GM10248 (cell line): ENCODE measurements at regions not wholly inside any gene's neighbourhood (a gene's known extent, or its start where the extent isn't known, plus 50 kb on each side); places are given as distances from the start of the nearest gene placed in this dataset.

Source experiments
- CTCF ChIA-PET: fragments of 300-600 bp; sonication (Branson Sonifier 250); formaldehyde crosslinking; extraction: SDS; loops from one replicate; lab custom pipeline; 2021; ENCODE audit warnings: antibody characterized with exemption; lab: Yijun Ruan, JAX
- POLR2A ChIA-PET: fragments of 350-650 bp; sonication (Branson Sonifier 250); formaldehyde crosslinking; extraction: SDS; loops from one replicate; lab custom pipeline; 2020; ENCODE audit warnings: antibody characterized with exemption; lab: Yijun Ruan, JAX
- DNase-seq: peaks from one replicate; pipeline ENCODE4 v3.0.0; 2012; ENCODE audit errors: extremely low spot score
- TF ChIP-seq, protein P1 (sequence below): IDR thresholded peaks from 2 replicates; pipeline ENCODE4 v1.5.1; 2012; ENCODE audit warnings: mild to moderate bottlenecking, low read depth; ENCODE audit errors: extremely low read depth, missing control alignments, control extremely low read depth

- POLR2A ChIA-PET: no interaction called here
- CTCF ChIA-PET: interaction anchor here (1.7 kb wide), 1 partner anchor 11 kb away, joined by 4 read pairs; no protein-coding TSS in a partner anchor
- TF ChIP-seq, protein P1, sequence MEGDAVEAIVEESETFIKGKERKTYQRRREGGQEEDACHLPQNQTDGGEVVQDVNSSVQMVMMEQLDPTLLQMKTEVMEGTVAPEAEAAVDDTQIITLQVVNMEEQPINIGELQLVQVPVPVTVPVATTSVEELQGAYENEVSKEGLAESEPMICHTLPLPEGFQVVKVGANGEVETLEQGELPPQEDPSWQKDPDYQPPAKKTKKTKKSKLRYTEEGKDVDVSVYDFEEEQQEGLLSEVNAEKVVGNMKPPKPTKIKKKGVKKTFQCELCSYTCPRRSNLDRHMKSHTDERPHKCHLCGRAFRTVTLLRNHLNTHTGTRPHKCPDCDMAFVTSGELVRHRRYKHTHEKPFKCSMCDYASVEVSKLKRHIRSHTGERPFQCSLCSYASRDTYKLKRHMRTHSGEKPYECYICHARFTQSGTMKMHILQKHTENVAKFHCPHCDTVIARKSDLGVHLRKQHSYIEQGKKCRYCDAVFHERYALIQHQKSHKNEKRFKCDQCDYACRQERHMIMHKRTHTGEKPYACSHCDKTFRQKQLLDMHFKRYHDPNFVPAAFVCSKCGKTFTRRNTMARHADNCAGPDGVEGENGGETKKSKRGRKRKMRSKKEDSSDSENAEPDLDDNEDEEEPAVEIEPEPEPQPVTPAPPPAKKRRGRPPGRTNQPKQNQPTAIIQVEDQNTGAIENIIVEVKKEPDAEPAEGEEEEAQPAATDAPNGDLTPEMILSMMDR: no peak
- DNase-seq: no peak
Observed at GRCh38 chr4:162847945-162848549, 318.6 kb downstream of the NAF1 start.

- TF ChIP-seq, protein P1: no peak
- CTCF ChIA-PET: interaction anchor here (0.9 kb wide), 1 partner anchor 24 kb away, joined by 3 read pairs; no protein-coding TSS in a partner anchor
- POLR2A ChIA-PET: no interaction called here
- no peak for DNase-seq
Observed at GRCh38 chr4:162841753-162842152, 324.9 kb downstream of the NAF1 start.

GRCh38 chr4:162839814-162840213, 326.9 kb downstream of the NAF1 start:
- TF ChIP-seq, protein P1: no peak
- CTCF ChIA-PET: interaction anchor here (1.1 kb wide), 1 partner anchor 344 kb away, joined by 4 read pairs; no protein-coding TSS in a partner anchor
- no peak for DNase-seq

GRCh38 chr4:162838671-162839070, 328.0 kb downstream of the NAF1 start:
- CTCF ChIA-PET: no interaction called here

More at GRCh38 chr4:162839814-162840213, 326.9 kb downstream of the NAF1 start:
- POLR2A ChIA-PET: no interaction called here

DNA sequence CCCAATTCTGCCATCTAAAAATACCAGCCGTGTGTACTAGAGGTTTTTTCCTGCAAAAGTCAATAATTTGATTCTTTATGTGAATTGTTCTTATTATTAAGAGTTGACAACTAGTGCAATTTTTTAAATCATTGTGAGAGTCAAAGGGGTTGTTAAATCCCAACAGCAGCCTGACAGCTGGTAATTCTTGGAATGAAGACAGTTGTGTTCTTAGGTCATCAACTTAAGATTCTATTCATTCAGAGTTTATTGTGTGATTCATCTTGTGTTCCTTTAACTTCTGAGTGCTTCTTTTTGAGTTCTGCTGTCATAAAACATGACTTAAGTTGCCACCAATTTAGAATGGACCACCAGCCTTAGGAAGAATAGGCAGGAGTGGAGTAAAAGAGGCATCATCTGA, 329.0 kb downstream of the NAF1 start:
- TF ChIP-seq, protein P1: no peak
- DNase-seq: no peak
- POLR2A ChIA-PET: interaction anchor here (0.7 kb wide), 1 partner anchor 62 kb away, joined by 3 read pairs; no protein-coding TSS in a partner anchor
- CTCF ChIA-PET: interaction anchor here (1.4 kb wide), 1 partner anchor 40 kb away, joined by 3 read pairs; no protein-coding TSS in a partner anchor

More at GRCh38 chr4:162838671-162839070, 328.0 kb downstream of the NAF1 start:
- POLR2A ChIA-PET: no interaction called here
- TF ChIP-seq, protein P1: no peak
- DNase-seq: no peak

- TF ChIP-seq, protein P1: no peak
- no peak for DNase-seq
- POLR2A ChIA-PET: no interaction called here
- CTCF ChIA-PET: interaction anchor here (1.1 to 1.4 kb wide), 2 partner anchors 11 to 40 kb away, joined by 3 to 4 read pairs; no protein-coding TSS in a partner anchor
Observed at GRCh38 chr4:162837241-162837640, 329.4 kb downstream of the NAF1 start.
